T1000 (cell line): ENCODE measurements at regions not wholly inside any gene's neighbourhood (a gene's known extent, or its start where the extent isn't known, plus 50 kb on each side); places are given as distances from the start of the nearest gene placed in this dataset.
"Not testable (repeated sequence)": the region's sequence is repeated elsewhere in the genome, so short reads cannot be mapped to it uniquely, and the experiment has no call there.

Experiments
- DNase-seq: peaks from one replicate; lab custom pipeline; 2025; ENCODE audit warnings: mixed read lengths; lab: John Stamatoyannopoulos, UW

DNA sequence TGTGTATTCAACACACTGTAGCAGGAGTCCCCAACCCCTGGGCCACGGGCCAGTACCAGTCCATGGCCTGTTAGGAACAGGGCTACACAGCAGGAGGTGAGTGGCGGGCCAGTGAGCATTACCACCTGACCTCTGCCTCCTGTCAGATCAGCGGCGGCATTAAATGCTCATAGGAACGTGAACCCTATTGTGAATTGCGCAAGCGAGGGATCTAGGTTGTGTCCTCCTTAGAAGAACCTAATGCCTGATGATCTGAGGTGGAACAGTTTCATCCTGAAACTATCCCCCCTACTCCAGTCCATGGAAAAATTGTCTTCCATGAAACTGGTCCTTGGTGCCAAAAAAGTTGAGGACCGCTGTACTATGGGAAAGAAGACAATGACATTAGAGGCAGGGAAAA is 386.9 kb downstream of the PREX1 start:
- no peak for DNase-seq

DNA sequence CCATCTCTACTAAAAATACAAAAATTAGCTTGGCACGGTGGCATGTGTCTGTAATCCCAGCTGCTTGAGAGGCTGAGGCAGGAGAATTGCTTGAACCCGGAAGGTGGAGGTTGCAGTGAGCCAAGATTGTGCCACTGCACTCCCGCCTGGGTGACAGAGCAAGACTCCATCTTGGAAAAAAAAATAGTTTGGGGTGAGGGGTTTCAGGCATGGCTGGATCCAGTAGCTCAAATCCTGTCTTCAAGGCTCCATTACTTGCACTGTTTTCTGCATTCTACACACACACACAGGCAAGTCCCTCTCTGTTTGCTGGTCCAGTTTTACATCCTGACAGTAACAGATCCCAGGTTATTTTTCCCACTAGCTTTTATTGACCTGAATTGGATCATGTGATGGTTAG is 387.5 kb downstream of the PREX1 start:
- not testable (repeated sequence) for DNase-seq

DNA sequence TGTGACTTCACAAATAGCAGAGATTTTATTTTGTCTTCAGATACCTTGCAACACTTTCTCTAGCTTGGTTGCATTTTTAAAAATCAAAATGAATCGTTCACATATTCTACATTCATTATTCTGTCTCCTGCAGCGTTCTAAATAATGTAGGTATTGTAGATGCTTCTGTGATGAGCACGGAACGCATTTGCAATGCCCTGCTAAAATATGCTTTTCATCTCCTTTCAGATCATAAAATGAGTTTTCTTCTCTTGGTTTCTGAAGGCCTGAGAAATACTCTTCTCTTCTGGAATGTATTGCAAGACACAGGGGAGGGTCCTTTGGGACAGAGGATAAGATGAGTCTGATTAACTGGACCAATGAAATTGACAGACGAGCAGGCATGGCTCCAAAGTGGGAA is 390.7 kb downstream of the PREX1 start:
- DNase-seq, result no peak

- not testable (repeated sequence) for DNase-seq
Measured at GRCh38 chr20:48436609-48437008, 391.2 kb downstream of the PREX1 start.

DNA sequence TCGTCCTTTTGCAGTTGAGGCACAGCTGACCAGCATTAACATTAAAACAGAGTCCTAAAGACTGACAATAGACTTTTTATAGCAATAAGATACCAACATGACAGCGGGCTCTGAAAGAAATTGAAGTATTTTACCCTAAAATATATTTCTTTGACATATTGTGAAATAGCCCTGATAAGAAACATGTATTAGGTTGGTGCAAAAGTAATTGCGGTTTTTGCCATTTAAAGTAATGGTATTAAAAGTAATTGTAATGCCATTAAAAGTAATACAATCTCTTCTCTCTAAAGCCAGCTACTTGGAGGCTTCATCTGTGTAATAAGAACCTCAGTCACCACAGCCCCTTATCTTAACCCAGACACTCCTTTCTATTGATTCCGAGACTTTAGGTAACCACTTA is 394.6 kb downstream of the PREX1 start:
- DNase-seq, result no peak

GRCh38 chr20:48432494-48432832 is 395.3 kb downstream of the PREX1 start:
- DNase-seq, result no peak

- no peak for DNase-seq
Measured at GRCh38 chr20:48431653-48432493, 395.9 kb downstream of the PREX1 start.

DNA sequence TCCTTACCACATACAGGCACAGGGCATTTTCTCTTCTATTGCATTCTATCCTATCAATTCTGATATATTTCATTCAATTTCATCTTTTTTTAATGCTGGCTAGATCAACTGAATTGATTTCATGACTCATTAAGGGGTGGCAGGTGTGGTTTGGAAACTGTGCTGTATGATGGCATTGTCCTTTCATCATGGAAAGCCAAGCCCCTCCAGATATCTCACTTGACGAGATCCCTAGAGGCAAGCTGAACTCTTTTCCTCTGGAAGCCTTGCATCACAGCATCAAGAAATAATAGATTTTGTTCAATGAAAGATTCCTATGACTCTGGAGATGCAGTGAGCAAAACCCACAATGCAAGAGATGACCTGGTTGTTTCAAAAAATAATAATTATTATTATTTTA is 401.2 kb downstream of the PREX1 start:
- no peak for DNase-seq

GRCh38 chr20:48425817-48426612 is 401.8 kb downstream of the PREX1 start:
- no peak for DNase-seq

DNA sequence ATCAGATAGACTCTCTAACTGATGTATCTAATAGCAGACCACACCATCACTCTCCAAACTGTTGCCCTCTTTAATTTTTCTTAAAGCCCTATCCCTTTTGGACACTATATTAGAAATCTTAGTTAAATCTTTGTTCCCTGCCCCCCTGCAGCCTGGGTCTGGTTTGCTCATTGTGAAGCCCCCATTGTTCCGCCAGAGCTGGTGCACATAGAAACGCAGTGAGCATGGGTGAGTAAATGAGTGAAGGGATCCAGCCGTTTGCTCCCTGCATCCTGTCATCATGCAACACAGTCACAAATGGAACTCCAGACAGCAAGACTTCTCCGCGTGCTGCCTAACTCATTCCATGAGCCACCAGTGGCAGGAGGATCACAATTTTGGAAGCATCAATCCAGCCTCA is 402.5 kb downstream of the PREX1 start:
- DNase-seq, result no peak

DNA sequence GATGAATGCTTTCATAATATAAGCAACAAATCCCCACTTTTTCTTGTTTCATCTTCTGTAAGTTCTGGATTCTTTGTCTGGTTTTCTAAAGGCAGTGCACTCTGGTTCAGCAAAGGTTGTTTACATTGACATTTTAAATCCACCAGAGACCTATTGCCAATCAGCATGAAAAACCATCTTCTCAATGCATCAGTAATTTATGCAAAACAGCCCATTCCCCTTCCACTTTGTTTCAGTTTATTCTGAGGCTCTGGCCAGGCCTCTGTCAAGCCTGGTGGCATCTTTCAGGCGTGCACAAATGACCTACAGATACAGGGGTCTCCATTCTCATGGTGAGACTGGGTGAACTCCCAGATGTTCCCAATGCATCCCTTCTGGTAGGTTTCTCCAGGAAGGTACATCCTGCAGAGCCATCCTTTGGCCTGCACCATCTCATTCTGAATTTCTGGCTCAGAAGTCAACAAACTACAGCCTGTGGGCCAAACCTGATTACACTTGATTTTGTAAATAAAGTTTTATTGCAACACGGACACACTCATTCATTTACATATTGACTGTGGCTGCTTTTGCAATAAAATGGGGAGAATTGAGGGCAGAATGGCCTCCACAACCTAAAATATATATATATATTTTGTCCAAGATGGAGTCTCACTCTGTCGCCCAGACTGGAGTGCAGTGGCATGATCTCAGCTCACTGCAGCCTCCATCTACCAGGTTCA is 405.4 kb downstream of the PREX1 start:
- no peak for DNase-seq

- DNase-seq, result no peak
Measured at GRCh38 chr20:48421547-48421946, 406.3 kb downstream of the PREX1 start.

- DNase-seq, result no peak
Measured at GRCh38 chr20:48420176-48420575, 407.6 kb downstream of the PREX1 start.

GRCh38 chr20:48419173-48419572 is 408.6 kb downstream of the PREX1 start:
- no peak for DNase-seq

DNA sequence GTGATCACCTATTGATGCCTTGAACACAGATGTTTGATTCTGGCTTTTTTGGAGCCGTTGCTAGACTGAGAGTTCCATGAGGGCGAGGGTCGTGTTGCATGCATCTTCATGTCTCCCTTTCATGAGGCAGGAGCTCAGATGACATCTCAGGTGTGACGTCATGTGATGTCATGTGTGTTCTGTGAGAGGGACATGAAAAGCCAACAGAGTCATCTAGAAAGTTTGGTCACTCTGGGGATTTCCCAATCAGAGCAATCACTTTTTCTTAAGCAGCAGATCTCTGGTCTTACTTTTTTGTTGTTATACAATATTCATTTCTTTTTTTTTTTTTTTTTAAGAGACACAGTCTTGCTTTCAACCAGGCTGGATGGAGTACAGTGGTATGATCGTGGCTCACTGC is 411.8 kb downstream of the PREX1 start:
- DNase-seq, result no peak

DNA sequence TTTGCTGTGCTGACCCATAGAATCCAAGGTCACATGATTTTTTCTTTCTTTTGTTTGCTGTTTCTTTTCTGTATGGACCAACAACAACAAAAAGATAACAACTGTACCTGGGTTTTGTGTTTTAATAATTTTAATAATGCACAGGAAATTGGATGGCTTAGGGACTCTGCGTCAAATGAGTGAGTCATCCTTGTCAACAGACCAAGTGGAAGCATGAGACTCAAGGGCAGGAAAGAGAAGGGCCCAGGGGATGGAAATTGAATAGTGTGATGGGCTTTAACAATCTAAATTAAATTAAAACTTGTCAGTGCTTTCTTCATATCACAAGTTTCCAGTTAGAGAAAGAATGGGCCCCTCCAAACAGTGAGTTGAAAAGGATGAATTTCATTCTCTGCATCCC is 413.0 kb downstream of the PREX1 start:
- DNase-seq, result no peak

GRCh38 chr20:48411919-48412522 is 415.8 kb downstream of the PREX1 start:
- no peak for DNase-seq

- no peak for DNase-seq
Measured at GRCh38 chr20:48411245-48411644, 416.6 kb downstream of the PREX1 start.

- DNase-seq, result no peak
Measured at GRCh38 chr20:48409055-48409615, 418.7 kb downstream of the PREX1 start.

GRCh38 chr20:48407710-48408109 is 420.1 kb downstream of the PREX1 start:
- DNase-seq, result no peak

DNA sequence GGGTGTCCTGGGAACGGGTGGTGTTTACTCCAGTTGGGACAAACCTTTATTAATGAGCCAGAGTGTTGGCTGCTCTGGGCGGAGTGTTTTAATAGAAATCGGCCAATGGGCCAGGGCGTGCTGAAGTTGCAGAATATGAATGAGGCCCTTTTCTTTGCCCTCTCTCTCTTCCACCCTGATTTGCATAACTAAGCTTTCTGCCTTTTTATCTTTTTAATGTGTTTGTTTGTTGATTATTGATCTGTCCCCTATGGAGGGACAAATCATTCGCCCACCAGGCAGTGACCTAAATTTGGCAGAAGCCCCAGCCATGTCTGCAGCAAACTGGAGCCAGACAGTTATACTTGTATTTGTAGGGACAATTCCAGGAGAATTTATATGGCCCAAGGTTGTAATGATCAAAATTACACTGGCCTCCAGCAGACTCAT is 420.9 kb downstream of the PREX1 start:
- DNase-seq, result no peak

DNA sequence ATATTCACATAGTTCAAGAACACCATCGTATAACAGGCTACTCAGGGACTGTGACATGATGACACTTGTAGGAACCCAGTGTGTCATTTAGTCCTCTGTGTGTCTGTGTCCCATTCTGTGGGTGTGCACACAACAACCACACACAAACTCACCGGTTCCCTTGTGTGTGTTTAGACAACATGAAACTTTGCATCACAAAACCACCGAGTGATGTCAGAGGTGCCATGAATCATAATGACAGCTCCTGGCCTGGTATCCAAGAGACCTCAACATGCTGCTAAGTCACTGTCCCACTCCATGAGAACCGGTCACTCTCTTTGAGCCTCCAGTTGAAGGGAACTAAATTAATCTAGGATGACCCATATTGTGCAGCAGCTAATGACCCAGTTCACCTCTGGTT is 421.3 kb downstream of the PREX1 start:
- no peak for DNase-seq
